ENCODE measurements at regions not wholly inside any gene's neighbourhood (a gene's known extent, or its start where the extent isn't known, plus 50 kb on each side); places are given as distances from the start of the nearest gene placed in this dataset.

DNA sequence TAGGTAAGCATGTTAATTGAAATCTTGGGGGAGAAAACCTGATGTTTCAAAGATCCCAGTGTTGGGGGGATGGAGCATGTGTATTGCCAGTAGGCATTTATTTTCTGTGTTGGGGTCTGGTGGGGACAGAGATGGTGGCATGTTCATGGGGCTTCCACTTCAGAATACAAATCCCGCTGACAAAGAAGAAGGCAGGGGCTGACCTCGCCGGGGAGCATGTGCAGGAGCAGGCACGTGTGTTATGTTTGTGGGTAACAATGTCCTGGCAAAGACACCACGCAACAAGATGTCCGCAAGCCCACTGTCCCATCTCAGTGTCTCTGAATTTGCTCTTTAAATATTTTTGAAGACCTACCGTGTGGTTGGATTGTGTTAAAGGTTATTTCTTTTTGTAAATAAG is 164.5 kb downstream of the TEX29 start:
- TF ChIP-seq, protein P1, sequence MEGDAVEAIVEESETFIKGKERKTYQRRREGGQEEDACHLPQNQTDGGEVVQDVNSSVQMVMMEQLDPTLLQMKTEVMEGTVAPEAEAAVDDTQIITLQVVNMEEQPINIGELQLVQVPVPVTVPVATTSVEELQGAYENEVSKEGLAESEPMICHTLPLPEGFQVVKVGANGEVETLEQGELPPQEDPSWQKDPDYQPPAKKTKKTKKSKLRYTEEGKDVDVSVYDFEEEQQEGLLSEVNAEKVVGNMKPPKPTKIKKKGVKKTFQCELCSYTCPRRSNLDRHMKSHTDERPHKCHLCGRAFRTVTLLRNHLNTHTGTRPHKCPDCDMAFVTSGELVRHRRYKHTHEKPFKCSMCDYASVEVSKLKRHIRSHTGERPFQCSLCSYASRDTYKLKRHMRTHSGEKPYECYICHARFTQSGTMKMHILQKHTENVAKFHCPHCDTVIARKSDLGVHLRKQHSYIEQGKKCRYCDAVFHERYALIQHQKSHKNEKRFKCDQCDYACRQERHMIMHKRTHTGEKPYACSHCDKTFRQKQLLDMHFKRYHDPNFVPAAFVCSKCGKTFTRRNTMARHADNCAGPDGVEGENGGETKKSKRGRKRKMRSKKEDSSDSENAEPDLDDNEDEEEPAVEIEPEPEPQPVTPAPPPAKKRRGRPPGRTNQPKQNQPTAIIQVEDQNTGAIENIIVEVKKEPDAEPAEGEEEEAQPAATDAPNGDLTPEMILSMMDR (IDR thresholded peaks at IDR 0.05), result no peak
- TF ChIP-seq ZFX (IDR thresholded peaks at IDR 0.05; ENCODE audit: borderline replicate concordance), result no peak
